Epidermal melanocyte (primary cell): ENCODE measurements at regions not wholly inside any gene's neighbourhood (a gene's known extent, or its start where the extent isn't known, plus 50 kb on each side); places are given as distances from the start of the nearest gene placed in this dataset.
"Not testable (repeated sequence)": the region's sequence is repeated elsewhere in the genome, so short reads cannot be mapped to it uniquely, and the experiment has no call there.

Experiments used
- DNase-seq: peaks from one replicate; pipeline ENCODE4 v3.0.0; 2011; ENCODE audit warnings: low spot score; ENCODE audit not compliant: insufficient read length

GRCh38 chr7:68217426-68217825 is 1220.8 kb downstream of the TYW1 start:
- DNase-seq = no peak

GRCh38 chr7:68218461-68218860 is 1221.8 kb downstream of the TYW1 start:
- no peak for DNase-seq

DNA sequence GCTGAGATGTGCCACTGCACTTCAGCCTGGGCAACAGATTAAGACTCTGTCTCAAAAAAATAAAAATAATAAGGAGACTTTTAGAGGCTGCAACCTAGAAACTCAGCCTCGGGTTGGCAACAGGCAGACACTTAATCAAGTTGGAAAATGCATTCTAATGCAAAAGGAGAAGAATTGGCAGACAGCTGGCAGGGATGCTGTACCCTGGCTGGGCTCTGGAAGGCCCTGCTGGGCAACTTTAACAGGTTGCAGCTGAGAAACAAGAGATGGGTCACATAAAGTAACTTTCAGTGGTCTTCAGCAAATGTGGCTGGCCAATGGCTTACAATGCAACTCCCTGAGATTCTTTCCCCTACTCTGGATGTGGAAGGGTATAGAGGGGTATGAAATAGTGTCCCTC is 1225.7 kb downstream of the TYW1 start:
- no peak for DNase-seq

GRCh38 chr7:68224041-68224741 is 1227.6 kb downstream of the TYW1 start:
- peak; percentile 54 for DNase-seq

DNA sequence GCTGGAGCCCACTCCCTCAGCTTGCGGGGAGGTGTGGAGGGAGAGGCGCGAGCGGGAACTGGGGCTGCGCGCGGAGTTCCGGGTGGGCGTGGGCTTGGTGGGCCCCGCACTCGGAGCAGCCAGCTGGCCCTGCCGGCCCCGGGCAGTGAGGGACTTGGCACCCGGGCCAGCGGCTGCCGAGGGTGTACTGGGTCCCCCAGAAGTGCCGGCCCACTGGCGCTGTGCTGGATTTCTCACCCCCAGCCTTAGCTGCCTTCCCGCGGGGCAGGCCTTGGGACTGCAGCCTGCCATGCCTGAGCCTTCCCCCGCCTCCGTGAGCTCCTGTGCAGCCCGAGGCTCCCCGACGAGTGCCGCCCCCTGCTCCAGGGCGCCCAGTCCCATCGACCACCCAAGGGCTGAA is 1234.4 kb downstream of the TYW1 start:
- not testable (repeated sequence) for DNase-seq

DNA sequence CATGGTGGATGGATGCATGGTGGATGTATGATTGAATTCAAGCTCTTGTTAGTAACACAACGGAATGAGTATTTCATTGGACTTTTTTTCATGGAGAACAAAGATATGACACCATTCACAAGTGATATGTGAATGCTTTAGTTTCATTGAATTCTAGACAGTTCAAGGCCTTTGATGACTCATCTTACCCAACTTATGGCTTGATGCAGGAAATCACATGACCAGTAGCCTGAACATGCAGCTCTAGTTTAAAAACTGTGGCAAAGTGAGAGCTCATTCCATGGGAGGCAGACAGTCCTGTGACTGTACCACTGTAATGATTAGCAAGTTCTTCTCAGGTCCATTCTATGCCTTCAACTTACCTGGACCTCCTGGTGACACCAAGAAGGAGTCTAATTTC is 1239.3 kb downstream of the TYW1 start:
- no peak for DNase-seq

- no peak for DNase-seq
Measured at GRCh38 chr7:68238204-68238805, 1241.7 kb downstream of the TYW1 start.

DNA sequence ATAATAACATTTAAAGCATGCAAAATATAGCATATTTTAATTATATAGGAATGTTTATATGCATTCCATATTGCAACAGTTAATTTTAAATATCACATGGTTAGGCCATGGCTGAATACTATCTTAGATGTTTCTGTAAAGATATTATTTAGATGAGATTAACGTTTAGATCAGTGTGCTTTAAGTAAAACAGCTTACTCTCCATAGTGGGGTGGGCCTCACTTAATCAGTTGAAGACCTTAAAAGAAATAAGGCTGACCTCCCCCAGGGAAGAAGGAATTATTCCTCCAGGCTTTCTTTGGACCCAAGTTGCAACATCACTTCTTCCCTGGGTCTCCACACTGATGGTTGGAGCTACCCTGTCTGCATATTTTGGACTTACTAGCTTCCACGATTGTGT is 1246.5 kb downstream of the TYW1 start:
- DNase-seq = no peak

- no peak for DNase-seq
Measured at GRCh38 chr7:68244389-68244788, 1247.8 kb downstream of the TYW1 start.

DNA sequence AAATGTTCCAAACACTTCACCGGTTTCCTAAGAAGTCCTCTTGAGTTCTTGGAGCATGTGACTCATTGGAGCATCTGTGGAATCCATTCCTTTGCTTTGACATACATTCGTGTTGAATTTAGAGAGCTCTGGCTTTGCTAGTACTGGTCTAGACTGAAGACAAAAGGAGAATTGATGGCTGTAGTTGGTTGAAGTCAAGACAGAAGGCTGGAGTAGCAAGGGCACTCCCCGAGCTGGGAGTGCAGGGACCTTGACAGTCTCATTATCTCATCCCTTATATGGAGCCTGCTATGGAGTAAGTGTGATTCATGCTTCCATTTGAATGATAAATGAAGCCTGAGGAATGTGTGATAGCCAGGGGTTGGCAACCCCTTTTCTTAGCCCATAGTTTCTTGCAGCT is 1249.1 kb downstream of the TYW1 start:
- DNase-seq = no peak

GRCh38 chr7:68246189-68246633 is 1249.6 kb downstream of the TYW1 start:
- DNase-seq = no peak

DNA sequence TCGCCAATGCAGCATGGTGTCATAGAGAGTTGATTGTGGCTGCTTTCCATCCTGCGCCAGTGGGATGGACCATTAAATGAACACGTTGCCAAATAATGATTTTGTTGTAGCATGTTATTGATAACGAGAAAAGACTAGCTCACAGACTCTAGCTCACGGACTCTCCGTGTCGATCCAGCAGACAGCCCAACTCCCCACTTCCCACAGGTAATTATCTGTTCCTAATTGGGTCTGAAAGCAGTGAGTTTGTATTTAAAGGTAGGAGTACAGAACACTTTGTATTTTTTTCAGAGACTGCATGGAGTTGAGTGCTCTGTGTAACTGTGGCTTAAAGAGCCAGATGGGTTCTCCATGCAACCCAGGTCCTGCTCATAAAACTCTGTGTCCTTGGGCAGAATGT is 1250.5 kb downstream of the TYW1 start:
- DNase-seq = no peak

- no peak for DNase-seq
Measured at GRCh38 chr7:68247571-68247970, 1250.9 kb downstream of the TYW1 start.

DNA sequence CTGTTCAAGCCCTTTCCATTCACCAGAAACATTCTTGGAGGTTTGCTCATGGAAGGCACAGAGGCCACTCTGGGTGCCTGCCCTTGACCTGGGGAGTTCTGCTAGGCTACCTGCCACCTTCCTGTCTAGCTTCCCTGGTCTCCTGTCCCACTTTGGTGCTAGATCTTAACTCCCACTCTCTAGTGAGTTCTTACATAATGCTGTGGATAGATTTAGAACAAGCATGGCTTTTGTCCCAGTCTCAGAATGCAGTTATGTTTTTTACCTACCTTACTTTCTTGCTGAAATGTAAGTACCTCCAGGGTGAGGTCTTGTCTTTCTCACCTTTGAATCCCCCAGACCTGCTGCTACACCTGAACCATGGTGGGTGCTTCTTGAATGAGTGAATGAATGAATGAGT is 1252.3 kb downstream of the TYW1 start:
- DNase-seq = no peak

DNA sequence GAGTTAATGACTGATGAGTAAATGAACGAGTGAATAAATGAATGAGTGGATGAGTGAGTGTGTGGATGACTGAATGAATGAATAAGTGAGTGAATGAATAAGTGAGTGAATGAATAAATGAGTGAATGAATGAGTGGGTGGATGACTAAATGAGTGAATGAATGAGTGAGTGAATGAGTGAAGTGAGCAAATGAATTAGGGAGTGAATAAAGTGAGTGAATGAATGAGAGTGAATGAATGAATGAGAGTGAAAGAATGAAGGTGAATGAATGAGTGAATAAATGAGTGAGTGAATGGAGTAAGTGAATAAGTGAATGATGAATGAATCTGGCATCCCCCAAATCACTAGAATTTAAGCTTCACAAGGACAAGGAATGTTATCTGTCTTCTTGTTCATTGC is 1253.0 kb downstream of the TYW1 start:
- no peak for DNase-seq

DNA sequence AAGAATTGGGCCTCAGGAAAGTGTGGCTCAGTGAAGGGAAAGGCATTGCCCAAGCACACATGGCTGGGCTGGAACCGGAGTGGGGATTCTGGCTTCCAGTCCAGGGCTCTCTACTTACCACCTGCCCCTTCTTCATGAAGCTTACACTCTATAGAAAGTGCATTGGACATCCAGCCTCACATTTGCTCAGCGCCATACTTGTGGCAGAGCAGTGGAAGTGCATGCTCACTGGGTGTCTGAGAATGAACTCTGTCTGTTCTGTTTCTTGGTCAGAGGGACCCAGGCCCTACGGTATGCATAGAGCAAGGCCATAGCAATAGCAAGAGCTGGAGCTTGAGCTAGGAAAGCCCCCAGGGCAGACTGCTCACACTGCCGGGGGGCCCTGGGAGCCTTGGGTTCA is 1253.5 kb downstream of the TYW1 start:
- DNase-seq = no peak

GRCh38 chr7:68254815-68255214 is 1258.2 kb downstream of the TYW1 start:
- DNase-seq = not testable (repeated sequence)

DNA sequence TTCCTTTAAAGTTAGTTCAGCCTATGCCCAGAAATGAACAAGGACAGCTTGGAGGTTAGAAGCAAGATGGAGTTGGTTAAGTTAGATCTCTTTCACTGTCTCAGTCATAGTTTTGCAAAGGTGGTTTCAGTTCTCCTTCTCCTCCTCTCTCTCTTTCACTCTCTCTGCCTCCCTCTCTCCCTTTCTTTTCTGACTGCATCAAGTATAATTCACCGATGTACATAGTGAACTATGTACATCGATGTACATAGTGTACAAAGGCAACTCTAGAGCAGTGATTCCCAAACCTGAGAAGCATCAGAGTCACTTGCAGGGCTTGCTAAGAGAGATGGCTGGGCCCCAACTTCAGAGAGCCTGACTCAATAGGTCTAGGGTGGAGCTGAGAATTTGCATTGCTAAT is 1259.7 kb downstream of the TYW1 start:
- DNase-seq = no peak

DNA sequence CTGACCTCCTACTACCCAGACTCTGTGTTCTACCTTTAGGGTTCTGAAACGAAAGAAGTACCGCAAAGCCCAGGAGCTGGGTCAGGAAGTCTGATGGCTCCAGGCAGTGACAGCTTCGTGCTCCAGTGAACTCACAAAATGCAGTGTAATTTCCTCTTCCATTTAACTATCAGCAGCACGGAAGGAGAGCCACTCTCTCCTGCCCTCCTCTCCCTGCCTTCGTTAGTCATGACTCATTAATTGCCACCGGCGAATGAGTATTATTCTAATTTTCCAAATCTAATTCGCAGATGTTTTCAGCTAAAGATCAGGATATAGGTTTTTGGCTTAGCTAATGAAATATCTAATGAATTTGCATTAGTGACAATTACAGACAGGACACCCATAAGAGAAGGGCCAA is 1262.0 kb downstream of the TYW1 start:
- no peak for DNase-seq

DNA sequence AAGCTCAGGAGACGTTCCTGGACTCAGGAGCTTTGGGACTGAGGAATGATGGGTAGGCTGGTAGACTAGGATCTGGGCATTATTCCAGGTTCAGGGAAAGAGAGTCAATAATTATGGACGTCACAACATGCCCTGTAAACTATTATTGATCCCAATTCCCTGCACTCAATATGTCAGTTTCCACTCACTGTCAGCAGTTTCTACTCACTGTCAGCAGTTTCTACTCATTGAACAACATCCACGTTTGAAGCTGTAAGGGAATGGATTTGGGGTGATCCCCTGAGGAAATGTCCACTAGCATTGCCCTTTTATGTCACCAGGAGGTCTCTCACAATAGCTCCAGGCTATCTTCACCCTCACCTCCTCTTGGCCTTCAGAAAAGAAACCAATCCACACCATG is 1268.6 kb downstream of the TYW1 start:
- DNase-seq = no peak

- DNase-seq = no peak
Measured at GRCh38 chr7:68266004-68266579, 1269.5 kb downstream of the TYW1 start.

DNA sequence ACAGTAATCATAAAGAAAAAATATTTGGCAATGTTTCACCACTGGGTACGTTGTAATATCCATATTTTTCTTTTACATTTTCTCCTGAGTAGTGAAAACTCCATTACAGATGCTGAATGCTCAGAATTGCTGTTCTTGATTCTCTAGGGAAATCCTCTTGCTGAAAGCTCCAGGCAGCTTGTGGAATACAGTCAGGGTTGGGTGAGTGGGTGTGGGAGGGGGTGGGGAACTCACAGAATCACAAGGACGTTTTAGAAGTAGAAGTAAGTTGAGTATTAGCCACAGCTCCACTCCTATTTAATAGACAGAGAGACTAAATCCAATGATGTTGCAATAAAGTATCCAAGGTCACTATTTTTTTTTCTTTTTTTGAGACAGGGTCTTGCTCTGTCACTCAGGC is 1270.9 kb downstream of the TYW1 start:
- no peak for DNase-seq

- no peak for DNase-seq
Measured at GRCh38 chr7:68269405-68269804, 1272.8 kb downstream of the TYW1 start.
